GM12891 (cell line): ENCODE measurements at regions not wholly inside any gene's neighbourhood (a gene's known extent, or its start where the extent isn't known, plus 50 kb on each side); places are given as distances from the start of the nearest gene placed in this dataset.

Experiments
- DNase-seq: peaks from one replicate; pipeline ENCODE4 v3.0.0; 2011; ENCODE audit warnings: low spot score; ENCODE audit not compliant: insufficient read length
- FAIRE-seq: peaks from 2 replicates; lab custom pipeline; 2011; peaks lifted over from hg19 to GRCh38; lab: Jason Lieb, UNC
- PAX5 ChIP-seq: IDR thresholded peaks from 2 replicates; pipeline ENCODE4 v1.6.1; 2011; ENCODE audit warnings: low read length, moderate library complexity, mild to moderate bottlenecking; ENCODE audit not compliant: insufficient read depth, severe bottlenecking
- POLR2A ChIP-seq: IDR thresholded peaks from 2 replicates; pipeline ENCODE4 v1.6.1; 2011; ENCODE audit warnings: low read depth, low read length, control low read depth
- POLR2AphosphoS5 ChIP-seq: IDR thresholded peaks from 2 replicates; pipeline ENCODE4 v1.6.1; 2011; ENCODE audit warnings: low read depth, low read length, control low read depth
- POU2F2 ChIP-seq: IDR thresholded peaks from 2 replicates; pipeline ENCODE4 v1.6.1; 2011; ENCODE audit warnings: low read depth, mild to moderate bottlenecking, control low read depth, low read length, moderate library complexity
- SPI1 ChIP-seq: IDR thresholded peaks from 2 replicates; pipeline ENCODE4 v1.6.1; 2011; ENCODE audit warnings: low read depth, low read length, control low read depth
- TAF1 ChIP-seq: IDR thresholded peaks from 2 replicates; pipeline ENCODE4 v1.6.1; 2011; ENCODE audit warnings: low read depth, low read length, control low read depth

DNA sequence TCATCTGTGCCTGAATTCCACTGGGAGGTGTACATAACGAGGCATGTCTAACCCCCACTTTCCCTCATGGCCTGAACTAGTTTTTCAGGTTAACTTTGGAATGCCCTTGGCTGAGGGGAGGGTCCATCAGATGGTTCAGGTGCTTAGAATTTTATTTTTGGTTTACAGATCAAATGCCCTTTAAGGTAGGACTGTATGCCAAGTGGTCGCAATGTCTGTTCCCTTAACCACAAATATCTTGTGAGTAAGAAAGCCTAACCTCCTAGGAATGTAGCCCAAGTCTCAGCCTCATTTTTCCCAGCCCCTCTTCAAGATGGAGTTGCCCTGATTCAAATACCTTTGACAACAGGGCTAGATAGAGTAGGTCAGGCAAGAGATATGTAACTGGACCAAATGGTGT, 78.4 kb downstream of the RNASET2 start:
- DNase-seq (no peak), FAIRE-seq (peak; percentile 9)
- TF ChIP-seq POLR2A (no peak), POLR2AphosphoS5 (no peak), POU2F2 (no peak), SPI1 (no peak), PAX5 (no peak), TAF1 (no peak)

DNA sequence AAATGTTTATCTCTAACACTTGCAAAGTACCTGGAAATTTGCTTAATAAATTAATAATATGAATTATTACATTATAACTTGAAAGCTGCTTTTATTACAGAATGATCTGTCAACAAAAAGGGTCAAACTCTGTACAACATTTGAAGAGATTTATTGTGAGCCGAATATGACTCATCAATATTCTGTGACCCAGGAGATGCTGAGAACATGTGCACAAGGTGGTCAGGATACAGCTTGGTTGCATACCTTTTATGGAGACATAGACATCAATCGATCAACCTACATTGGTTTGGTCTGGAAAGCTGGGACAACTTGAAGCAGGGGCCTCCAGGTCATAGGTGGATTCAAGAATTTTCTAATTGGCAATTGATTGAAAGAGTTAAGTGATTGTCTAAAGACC, 79.0 kb downstream of the RNASET2 start:
- TF ChIP-seq POLR2AphosphoS5, result no peak
- no peak for TF ChIP-seq POU2F2
- TF ChIP-seq POLR2A, result no peak
- no peak for TF ChIP-seq SPI1
- TF ChIP-seq PAX5, result no peak
- TF ChIP-seq TAF1, result no peak
- DNase-seq (no peak), FAIRE-seq (no peak)

DNA sequence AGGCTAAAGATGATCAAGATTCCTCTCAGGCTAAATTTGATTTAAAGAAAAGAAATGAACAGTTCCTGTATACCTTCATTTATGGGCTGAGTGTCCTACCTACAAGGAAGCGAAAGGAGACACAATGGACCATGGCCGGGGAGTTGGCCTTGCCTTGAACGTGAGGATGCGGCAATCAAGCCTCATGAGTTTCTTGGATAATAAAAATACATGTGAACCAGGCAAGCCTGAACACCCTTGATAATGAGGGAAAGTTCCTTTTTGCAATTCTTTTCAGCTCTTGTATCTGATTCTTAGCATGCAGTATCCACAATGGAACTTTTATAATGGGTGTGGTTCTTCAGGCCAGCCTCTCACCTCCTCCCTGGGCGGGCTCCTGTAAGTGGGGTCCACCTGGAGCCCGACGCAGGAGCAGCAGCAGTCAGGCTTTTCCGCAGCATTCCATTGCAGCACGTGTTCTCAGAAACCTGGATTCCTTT, 83.8 kb downstream of the RNASET2 start:
- TF ChIP-seq SPI1, result no peak
- TF ChIP-seq POLR2AphosphoS5, result no peak
- TF ChIP-seq POLR2A, result no peak
- no peak for TF ChIP-seq TAF1
- no peak for TF ChIP-seq PAX5
- no peak for TF ChIP-seq POU2F2
- no peak for FAIRE-seq
- DNase-seq, result no peak

DNA sequence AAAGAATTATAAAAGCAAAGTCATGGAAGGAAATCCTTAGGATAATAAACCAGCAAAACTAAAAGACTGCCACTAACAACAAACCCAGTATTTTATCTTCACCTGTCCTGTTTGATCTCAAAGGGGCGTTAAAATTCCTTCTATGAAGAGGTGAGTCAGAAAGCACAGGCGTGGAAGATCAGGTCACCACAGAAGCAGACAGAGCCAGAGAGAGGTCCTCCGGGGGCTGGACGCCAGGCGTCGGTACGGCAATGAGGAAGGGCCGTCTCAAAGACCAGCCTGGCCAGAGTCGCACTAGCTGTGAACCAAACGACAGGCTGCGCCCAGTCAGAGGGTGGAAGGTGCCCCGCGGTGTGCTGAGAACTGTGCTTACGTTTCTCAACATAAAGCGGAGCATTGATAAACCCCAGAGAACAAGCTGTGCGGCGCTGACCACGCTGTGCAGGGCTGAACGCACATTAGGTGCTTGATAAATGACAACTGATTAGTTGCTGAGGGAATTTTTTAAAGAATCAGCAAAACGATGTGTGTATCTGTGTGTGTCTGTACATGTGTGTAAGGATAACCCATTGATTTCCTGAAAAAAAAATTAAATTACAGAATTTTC, 85.6 kb downstream of the RNASET2 start:
- FAIRE-seq, result no peak
- TF ChIP-seq SPI1, result no peak
- DNase-seq, result no peak

DNA sequence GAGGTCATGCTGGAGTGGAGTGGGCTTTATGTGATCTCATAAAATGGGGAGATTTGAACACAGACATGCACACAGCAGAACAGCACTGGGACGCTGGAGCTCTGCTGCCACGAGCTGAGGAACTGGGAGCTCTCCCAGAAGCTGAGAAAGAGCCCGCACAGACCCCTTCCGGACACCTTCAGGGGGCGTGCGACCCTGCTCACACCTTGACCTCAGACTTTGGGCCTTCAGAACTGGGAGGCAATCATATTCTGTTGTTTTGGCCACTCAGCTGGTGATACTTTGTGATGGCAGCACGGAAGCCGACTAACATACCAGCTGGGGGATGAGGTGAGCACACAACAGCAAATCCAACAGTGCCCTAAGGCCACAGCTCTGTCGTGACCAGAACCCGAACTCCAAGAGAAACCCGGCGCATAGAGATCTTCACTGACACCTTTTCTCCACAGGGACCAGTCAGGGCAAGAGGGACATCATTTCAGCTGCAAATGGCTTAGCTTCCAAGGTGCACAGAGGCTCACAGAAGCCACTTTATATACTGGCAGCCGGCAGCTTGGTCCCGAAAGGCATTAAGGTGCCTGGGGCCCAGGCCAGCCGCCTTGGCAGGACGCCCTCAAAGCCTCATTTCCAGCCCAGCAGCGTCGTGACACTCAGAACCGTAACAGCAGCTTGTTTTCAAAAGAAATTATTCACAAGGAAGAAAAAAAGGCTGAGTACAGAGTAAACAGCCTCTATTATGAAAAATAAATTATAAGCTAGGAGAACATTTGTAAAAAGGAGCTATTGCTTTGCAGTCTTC, 89.3 kb downstream of the RNASET2 start:
- no peak for TF ChIP-seq SPI1
- no peak for TF ChIP-seq POLR2AphosphoS5
- no peak for TF ChIP-seq POLR2A
- no peak for TF ChIP-seq PAX5
- no peak for TF ChIP-seq POU2F2
- DNase-seq (no peak), FAIRE-seq (no peak)

DNA sequence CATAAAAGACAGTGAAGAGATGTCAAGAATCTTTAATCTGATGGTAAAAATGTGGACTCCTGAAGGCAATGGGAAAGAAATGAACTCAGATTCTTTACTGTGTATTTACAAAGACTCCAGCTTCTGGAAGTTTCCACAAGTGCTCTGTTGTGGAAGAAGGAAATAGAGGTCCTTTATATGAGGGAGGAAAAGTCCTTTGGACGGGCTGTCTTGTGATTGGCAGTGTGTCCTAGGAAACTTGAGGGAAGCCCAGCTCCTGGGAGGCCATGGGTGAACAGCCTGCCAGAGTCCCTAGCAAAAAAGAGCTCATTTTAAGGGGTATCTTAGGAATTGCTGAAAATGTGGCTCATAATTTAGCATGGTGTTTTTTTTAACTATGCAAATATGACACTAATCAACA, 92.0 kb downstream of the RNASET2 start:
- TF ChIP-seq POLR2AphosphoS5 (no peak), POLR2A (no peak), SPI1 (no peak), TAF1 (no peak), POU2F2 (no peak), PAX5 (no peak)
- FAIRE-seq, result no peak
- no peak for DNase-seq

DNA sequence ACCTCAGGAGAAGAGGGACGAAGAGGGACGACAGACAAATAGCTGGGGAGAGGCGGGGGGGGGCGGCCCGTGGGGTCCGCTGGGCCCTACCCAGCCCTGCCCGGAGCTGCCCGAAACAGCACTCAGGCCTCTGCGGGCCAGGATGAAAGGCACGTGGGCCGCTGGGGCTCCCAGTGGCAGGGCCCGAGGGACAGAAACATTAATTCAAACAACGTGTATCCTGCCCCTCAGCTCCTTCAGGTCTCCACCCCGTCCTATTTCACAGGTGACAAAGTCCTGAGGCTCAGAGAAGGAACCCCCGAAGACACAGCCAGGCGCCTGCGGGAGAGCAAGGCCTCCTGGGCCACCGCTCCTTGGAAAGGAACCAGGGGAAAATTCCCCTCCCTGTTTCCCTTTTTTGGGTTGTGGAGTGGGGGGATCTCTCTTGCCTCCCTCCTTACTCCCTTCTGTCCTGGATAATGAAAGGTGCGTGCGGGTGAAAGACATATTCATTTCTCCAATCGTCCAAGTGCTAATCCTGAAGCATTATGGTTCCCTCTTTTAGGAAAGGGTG, 93.3 kb downstream of the RNASET2 start:
- no peak for FAIRE-seq
- no peak for DNase-seq
- no peak for TF ChIP-seq POU2F2
- no peak for TF ChIP-seq TAF1
- no peak for TF ChIP-seq SPI1
- TF ChIP-seq PAX5, result no peak
- TF ChIP-seq POLR2A, result no peak

DNA sequence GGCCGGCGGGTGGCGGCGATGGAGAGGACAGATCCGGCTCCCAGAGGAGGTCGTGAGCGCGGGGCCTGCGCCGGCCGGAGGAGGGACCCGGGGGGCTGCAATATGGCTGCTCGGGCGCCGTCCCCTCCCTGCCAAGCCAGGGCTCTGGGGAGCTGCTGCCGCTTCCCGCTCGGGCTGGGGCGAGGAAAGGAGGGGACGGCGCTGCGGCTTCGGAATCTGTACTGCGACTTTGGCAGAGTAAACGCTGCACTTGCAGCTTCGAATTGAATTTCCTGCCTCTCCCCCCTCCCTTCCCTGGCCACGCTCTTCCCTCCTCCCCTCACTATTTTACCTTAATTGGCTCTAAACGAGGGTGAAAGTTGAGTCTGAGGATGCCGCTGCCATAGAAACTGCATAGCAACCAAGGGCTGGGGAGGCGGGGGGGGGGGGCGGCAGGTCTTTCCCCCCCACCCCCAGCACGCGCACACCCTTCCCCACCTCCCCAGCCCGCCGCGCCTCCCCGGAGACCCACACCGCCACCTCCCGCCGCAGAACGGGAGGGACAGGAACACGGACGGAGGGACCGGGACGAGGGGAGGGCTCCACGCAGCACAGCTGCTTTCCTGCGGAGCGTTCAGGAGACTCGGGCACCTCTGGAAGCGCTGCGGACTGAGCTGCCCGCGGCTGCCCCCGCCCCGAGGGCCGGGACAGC, 93.9 kb downstream of the RNASET2 start:
- DNase-seq (peak; percentile 65), FAIRE-seq (peak; percentile 84)
- TF ChIP-seq SPI1, result no peak
- TF ChIP-seq POU2F2, result no peak
- TF ChIP-seq POLR2A, result no peak
- TF ChIP-seq PAX5, result no peak
- no peak for TF ChIP-seq TAF1
- no peak for TF ChIP-seq POLR2AphosphoS5

DNA sequence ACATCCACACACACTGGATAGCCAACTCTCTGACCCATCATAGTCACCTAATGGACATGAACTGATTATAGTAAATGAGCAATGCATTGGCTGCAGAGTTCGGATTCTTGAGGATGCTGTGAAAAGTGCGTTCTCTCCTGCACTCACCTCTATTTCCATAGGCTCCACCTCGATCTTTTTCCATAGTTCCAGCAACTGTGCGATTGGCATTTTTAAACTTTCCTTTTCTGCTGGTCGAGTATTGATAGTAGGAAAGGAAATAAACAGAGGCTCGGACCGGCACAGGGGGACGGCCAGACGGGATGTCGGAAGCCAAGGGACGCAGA, 94.4 kb downstream of the RNASET2 start:
- DNase-seq (no peak), FAIRE-seq (no peak)
- TF ChIP-seq POLR2A (no peak), SPI1 (no peak)

DNA sequence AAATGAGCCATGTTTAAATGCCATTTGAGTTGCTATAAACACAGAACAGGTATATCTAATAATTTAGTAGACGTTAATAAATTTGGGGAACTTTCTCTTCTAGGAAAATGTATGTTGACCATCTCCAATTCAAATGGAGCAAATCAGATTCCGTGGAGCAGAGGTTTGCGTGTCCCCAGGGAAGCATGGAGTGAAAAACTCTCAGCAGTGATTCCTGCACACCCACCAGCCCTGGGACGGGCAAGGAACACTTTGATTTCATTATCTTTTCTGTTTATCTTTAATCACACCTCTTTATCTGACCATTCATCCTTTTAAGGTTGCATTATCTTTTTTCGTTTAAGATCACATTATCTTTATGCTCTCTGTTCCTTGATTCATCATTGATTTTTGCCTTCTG, 95.0 kb downstream of the RNASET2 start:
- TF ChIP-seq POLR2AphosphoS5 (no peak), POU2F2 (no peak), PAX5 (no peak), TAF1 (no peak), POLR2A (no peak), SPI1 (no peak)
- DNase-seq, result no peak
- no peak for FAIRE-seq
